ENCODE measurements at regions not wholly inside any gene's neighbourhood (a gene's known extent, or its start where the extent isn't known, plus 50 kb on each side); places are given as distances from the start of the nearest gene placed in this dataset.

GRCh38 chr4:23009093-23009492 lies 316.4 kb downstream of the GBA3 start:
- H3K4me3 ChIP-seq (ENCODE audit: low read depth, low read length) = no peak overlapping the region
- DNase-seq (ENCODE audit: low read depth) = no peak
- TF ChIP-seq CTCF (conservative IDR thresholded peaks at IDR 0.05; ENCODE audit: low read depth, low read length) = no peak

DNA sequence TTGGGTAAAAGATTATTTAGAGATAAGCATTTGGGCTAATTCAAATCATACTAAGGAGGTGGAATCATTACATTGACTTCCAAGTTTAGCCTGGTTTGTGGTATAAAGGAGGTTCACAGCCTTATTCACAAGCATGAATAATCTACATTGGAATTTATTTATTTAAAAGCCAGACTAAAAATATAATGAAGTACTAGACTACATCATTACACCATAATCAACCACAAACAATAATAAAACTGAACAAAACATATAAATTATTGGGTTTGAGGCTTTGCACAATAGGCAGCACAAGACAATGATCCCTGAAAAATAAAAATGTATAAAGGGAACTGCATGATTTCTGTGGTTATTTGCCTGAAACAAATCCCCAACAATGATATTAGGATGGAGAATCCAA lies 314.0 kb downstream of the GBA3 start:
- peak; percentile 0 for DNase-seq (ENCODE audit: low read depth)
- no peak overlapping the region for H3K4me3 ChIP-seq (ENCODE audit: low read depth, low read length)
- no peak for TF ChIP-seq CTCF (conservative IDR thresholded peaks at IDR 0.05; ENCODE audit: low read depth, low read length)

GRCh38 chr4:23005691-23006090 lies 313.0 kb downstream of the GBA3 start:
- DNase-seq (ENCODE audit: low read depth) = no peak

GRCh38 chr4:23001478-23001877 lies 308.7 kb downstream of the GBA3 start:
- no peak for DNase-seq (ENCODE audit: low read depth)
- no peak overlapping the region for H3K4me3 ChIP-seq (ENCODE audit: low read depth, low read length)
- no peak for TF ChIP-seq CTCF (conservative IDR thresholded peaks at IDR 0.05; ENCODE audit: low read depth, low read length)

More at GRCh38 chr4:23005691-23006090, 313.0 kb downstream of the GBA3 start:
- no peak for TF ChIP-seq CTCF (conservative IDR thresholded peaks at IDR 0.05; ENCODE audit: low read depth, low read length)
- H3K4me3 ChIP-seq (ENCODE audit: low read depth, low read length) = no peak overlapping the region

- no peak for TF ChIP-seq CTCF (conservative IDR thresholded peaks at IDR 0.05; ENCODE audit: low read depth, low read length)
- no peak overlapping the region for H3K4me3 ChIP-seq (ENCODE audit: low read depth, low read length)
Observed at GRCh38 chr4:22999419-22999818, 306.7 kb downstream of the GBA3 start.

GRCh38 chr4:22997358-22998224 lies 304.9 kb downstream of the GBA3 start:
- no peak for TF ChIP-seq CTCF (conservative IDR thresholded peaks at IDR 0.05; ENCODE audit: low read depth, low read length)
- no peak overlapping the region for H3K4me3 ChIP-seq (ENCODE audit: low read depth, low read length)
- DNase-seq (ENCODE audit: low read depth) = no peak

More at GRCh38 chr4:22999419-22999818, 306.7 kb downstream of the GBA3 start:
- no peak for DNase-seq (ENCODE audit: low read depth)

- no peak overlapping the region for H3K4me3 ChIP-seq (ENCODE audit: low read depth, low read length)
- no peak for TF ChIP-seq CTCF (conservative IDR thresholded peaks at IDR 0.05; ENCODE audit: low read depth, low read length)
- no peak for DNase-seq (ENCODE audit: low read depth)
Observed at GRCh38 chr4:22991576-22991975, 298.8 kb downstream of the GBA3 start.
